H9 (cell line): ENCODE measurements at regions not wholly inside any gene's neighbourhood (a gene's known extent, or its start where the extent isn't known, plus 50 kb on each side); places are given as distances from the start of the nearest gene placed in this dataset.

Source experiments
- DNase-seq: peaks from one replicate; pipeline ENCODE4 v3.0.0-alpha.2; 2017
- H2AFZ ChIP-seq: one replicate; pipeline ENCODE4 v1.6.1; 2013; ENCODE audit warnings: mild to moderate bottlenecking, low read length, control low read depth, moderate library complexity
- H2AK5ac ChIP-seq: 2 replicates; pipeline ENCODE4 v1.6.1; 2013; ENCODE audit warnings: low read length, control low read depth, mixed read lengths; ENCODE audit not compliant: insufficient read length
- H2BK120ac ChIP-seq: one replicate; pipeline ENCODE4 v1.6.1; 2013; ENCODE audit warnings: low read depth, mild to moderate bottlenecking, low read length, control low read depth, inconsistent platforms; ENCODE audit not compliant: poor library complexity, severe bottlenecking
- H2BK12ac ChIP-seq: 2 replicates; pipeline ENCODE4 v1.6.1; 2013; ENCODE audit warnings: low read length, control low read depth, mixed read lengths, low read depth; ENCODE audit not compliant: insufficient read length
- H2BK15ac ChIP-seq: 2 replicates; pipeline ENCODE4 v1.6.1; 2013; ENCODE audit warnings: low read depth, low read length, control low read depth
- H2BK20ac ChIP-seq: one replicate; pipeline ENCODE4 v1.6.1; 2013; ENCODE audit warnings: low read depth, mild to moderate bottlenecking, low read length, control low read depth, inconsistent platforms; ENCODE audit not compliant: poor library complexity, severe bottlenecking
- H2BK5ac ChIP-seq: 2 replicates; pipeline ENCODE4 v1.6.1; 2013; ENCODE audit warnings: low read length, control low read depth, mixed read lengths; ENCODE audit not compliant: insufficient read length
- H3K14ac ChIP-seq: 2 replicates; pipeline ENCODE4 v1.6.1; 2013; ENCODE audit warnings: low read length, control low read depth; ENCODE audit not compliant: insufficient read depth
- H3K18ac ChIP-seq: 2 replicates; pipeline ENCODE4 v1.6.1; 2013; ENCODE audit warnings: low read depth, mild to moderate bottlenecking, mixed read lengths, low read length, control low read depth; ENCODE audit not compliant: insufficient read length
- H3K23ac ChIP-seq: 2 replicates; pipeline ENCODE4 v1.6.1; 2013; ENCODE audit warnings: low read length, control low read depth, mixed read lengths, low read depth; ENCODE audit not compliant: insufficient read length
- H3K23me2 ChIP-seq: 2 replicates; pipeline ENCODE4 v1.6.1; 2013; ENCODE audit warnings: low read depth, mild to moderate bottlenecking, mixed read lengths, low read length, control low read depth; ENCODE audit not compliant: insufficient read length, poor library complexity, severe bottlenecking
- H3K27ac ChIP-seq: 2 replicates; pipeline ENCODE4 v1.5.1; 2013; ENCODE audit warnings: low read length, control low read depth, mixed read lengths, low read depth; ENCODE audit not compliant: insufficient read length
- H3K27me3 ChIP-seq: 2 replicates; pipeline ENCODE4 v1.6.1; 2013; ENCODE audit warnings: low read length, control low read depth, inconsistent platforms; ENCODE audit not compliant: insufficient read depth
- H3K4ac ChIP-seq: 2 replicates; pipeline ENCODE4 v1.6.1; 2013; ENCODE audit warnings: low read depth, mild to moderate bottlenecking, control low read depth, inconsistent platforms, low read length, moderate library complexity
- H3K4me1 ChIP-seq: 2 replicates; pipeline ENCODE4 v1.6.1; 2013; ENCODE audit warnings: low read length, control low read depth, inconsistent platforms; ENCODE audit not compliant: insufficient read depth
- H3K4me2 ChIP-seq: 2 replicates; pipeline ENCODE4 v1.6.1; 2013; ENCODE audit warnings: low read length, control low read depth, mixed read lengths; ENCODE audit not compliant: insufficient read length, insufficient read depth
- H3K56ac ChIP-seq: 2 replicates; pipeline ENCODE4 v1.6.1; 2013; ENCODE audit warnings: low read depth, mild to moderate bottlenecking, mixed read lengths, low read length, control low read depth; ENCODE audit not compliant: insufficient read length
- H3K79me1 ChIP-seq: 2 replicates; pipeline ENCODE4 v1.6.1; 2013; ENCODE audit warnings: low read depth, mild to moderate bottlenecking, moderate library complexity, low read length, control low read depth, inconsistent platforms; ENCODE audit not compliant: insufficient read depth, poor library complexity, severe bottlenecking
- H3K79me2 ChIP-seq: 2 replicates; pipeline ENCODE4 v1.6.1; 2013; ENCODE audit warnings: low read length, control low read depth, inconsistent platforms; ENCODE audit not compliant: insufficient read depth
- H3K9ac ChIP-seq: 2 replicates; pipeline ENCODE4 v1.6.1; 2013; ENCODE audit warnings: low read length, control low read depth, mixed read lengths; ENCODE audit not compliant: insufficient read length; ENCODE audit errors: extremely low read depth
- H3K9me3 ChIP-seq: one replicate; pipeline ENCODE4 v1.6.1; 2013; ENCODE audit warnings: low read depth, low read length, inconsistent platforms; ENCODE audit not compliant: control insufficient read depth
- H3T11ph ChIP-seq: one replicate; pipeline ENCODE4 v1.6.1; 2013; ENCODE audit warnings: mild to moderate bottlenecking, low read length, control low read depth, inconsistent platforms
- H4K20me1 ChIP-seq: one replicate; pipeline ENCODE4 v1.6.1; 2013; ENCODE audit not compliant: control insufficient read depth, insufficient read length, insufficient read depth
- H4K5ac ChIP-seq: 2 replicates; pipeline ENCODE4 v1.6.1; 2013; ENCODE audit warnings: low read depth, mild to moderate bottlenecking, mixed read lengths, low read length, control low read depth; ENCODE audit not compliant: insufficient read length
- H4K8ac ChIP-seq: replicated peaks from 2 replicates; pipeline ENCODE4 v1.6.1; 2013; ENCODE audit warnings: low read length, control low read depth, mixed read lengths, low read depth; ENCODE audit not compliant: insufficient read length
- H4K91ac ChIP-seq: 2 replicates; pipeline ENCODE4 v1.6.1; 2013; ENCODE audit warnings: low read depth, mild to moderate bottlenecking, moderate library complexity, mixed read lengths, low read length, control low read depth; ENCODE audit not compliant: insufficient read length
- H3K27ac Mint-ChIP-seq, 3 experiments: 2 replicates in 2 of 3; 3 replicates in 1 of 3; pipeline ENCODE4 v1.8.0; 2020 to 2021; ENCODE audit warnings: mixed read lengths in 3 of 3, mild to moderate bottlenecking in 1 of 3, moderate library complexity in 1 of 3
- H3K27me3 Mint-ChIP-seq: 2 replicates; pipeline ENCODE4 v1.8.0; 2021; ENCODE audit warnings: low read depth, mild to moderate bottlenecking, moderate library complexity, mixed read lengths
- H3K36me3 Mint-ChIP-seq, 3 experiments: 2 replicates in 2 of 3; 3 replicates in 1 of 3; pipeline ENCODE4 v1.8.0; 2020 to 2021; ENCODE audit warnings: low read depth in 3 of 3, mixed read lengths in 3 of 3; ENCODE audit not compliant: insufficient read depth in 1 of 3
- H3K4me1 Mint-ChIP-seq, 2 experiments: 2 replicates each; pipeline ENCODE4 v1.8.0; 2020; ENCODE audit warnings: mixed read lengths in 2 of 2
- H3K4me3 Mint-ChIP-seq, 2 experiments: 2 replicates in 1 of 2; 3 replicates in 1 of 2; pipeline ENCODE4 v1.8.0; 2020 to 2021; ENCODE audit warnings: mild to moderate bottlenecking in 2 of 2, mixed read lengths in 2 of 2, moderate library complexity in 1 of 2
- H3K9me3 Mint-ChIP-seq, 2 experiments: 2 replicates in 1 of 2; 3 replicates in 1 of 2; pipeline ENCODE4 v1.8.0; 2020; ENCODE audit warnings: mild to moderate bottlenecking in 2 of 2, mixed read lengths in 2 of 2, moderate library complexity in 1 of 2
- WGBS: extraction: QIAGEN DNeasy Blood & Tissue Kit; methylation state at CpG from one replicate; pipeline ENCODE4 v1.1.7; 2013; ENCODE audit warnings: missing lambda C conversion rate, low lambda C conversion rate, mixed read lengths; ENCODE audit not compliant: insufficient read length; ENCODE audit errors: extremely low coverage; 5-methylcytosine and 5-hydroxymethylcytosine counted together
- TF ChIP-seq, protein P1 (sequence below): fragments of 200-600 bp; sonication (generic); conservative IDR thresholded peaks from 3 replicates; pipeline ENCODE4 v1.8.0; 2021; ENCODE audit warnings: antibody characterized with exemption, mild to moderate bottlenecking

DNA sequence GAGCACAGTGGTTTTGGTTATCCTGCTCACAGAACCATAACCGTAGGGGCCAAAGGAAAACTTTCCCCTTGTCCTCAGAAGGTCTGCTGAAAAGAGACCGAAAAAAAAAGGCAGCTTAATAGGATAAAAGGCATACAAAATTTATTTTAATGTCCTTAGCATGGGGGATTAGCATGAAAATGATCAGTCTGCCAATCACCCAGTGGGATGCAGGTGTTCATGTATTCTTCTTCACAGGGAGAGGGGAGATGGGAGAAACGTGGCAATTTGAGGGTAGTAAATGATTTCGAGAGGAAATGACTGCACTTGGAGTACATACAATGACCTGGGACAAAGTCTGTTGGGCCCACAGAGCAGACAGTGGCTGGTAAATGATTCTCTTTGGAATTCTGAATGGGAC is 194.0 kb downstream of the AJAP1 start:
- Histone ChIP-seq H3K79me2 (no peaks in the 10 kb centered on the region), H4K91ac (no peak overlapping the region), H3K18ac (no peak overlapping the region), H3K27ac (no peak overlapping the region), H2BK15ac (no peak overlapping the region), H2BK20ac (no peak overlapping the region), H3K23me2 (no peaks in the 10 kb centered on the region), H3K4me2 (no peak overlapping the region), H3K4me1 (no peaks in the 10 kb centered on the region), H4K20me1 (no peaks in the 10 kb centered on the region), H3T11ph (no peak overlapping the region), H2BK120ac (no peak overlapping the region), H3K4ac (no peak overlapping the region), H3K9ac (no peak overlapping the region), H2AK5ac (no peak overlapping the region), H3K56ac (no peak overlapping the region), H2BK12ac (no peak overlapping the region), H2AFZ (no peak overlapping the region), H3K79me1 (no peaks in the 10 kb centered on the region), H4K5ac (no peak overlapping the region), H3K23ac (no peak overlapping the region), H3K14ac (no peak overlapping the region), H3K27me3 (no peaks in the 10 kb centered on the region), H4K8ac (no peak overlapping the region), H3K9me3 (peaks cover 6% of the 10 kb centered on the region), H2BK5ac (no peak overlapping the region)
- no CpG with 5 or more reads among the region's 4 CpGs for WGBS
- Mint-ChIP-seq H3K9me3 (peaks cover 3 to 13% of the 10 kb centered on the region in 2 experiments; a peak in 3 of 5 replicates), H3K27ac (no peak overlapping the region), H3K27me3 (peaks cover 5% of the 10 kb centered on the region), H3K4me1 (peaks cover 14 to 20% of the 10 kb centered on the region in 2 experiments), H3K36me3 (0 out of 7 replicates have a peak, but pooled peaks cover 0 to 4% (median 2%) of the 10 kb centered on the region in 3 experiments), H3K4me3 (no peak overlapping the region)
- no peak for DNase-seq
- TF ChIP-seq, protein P1, sequence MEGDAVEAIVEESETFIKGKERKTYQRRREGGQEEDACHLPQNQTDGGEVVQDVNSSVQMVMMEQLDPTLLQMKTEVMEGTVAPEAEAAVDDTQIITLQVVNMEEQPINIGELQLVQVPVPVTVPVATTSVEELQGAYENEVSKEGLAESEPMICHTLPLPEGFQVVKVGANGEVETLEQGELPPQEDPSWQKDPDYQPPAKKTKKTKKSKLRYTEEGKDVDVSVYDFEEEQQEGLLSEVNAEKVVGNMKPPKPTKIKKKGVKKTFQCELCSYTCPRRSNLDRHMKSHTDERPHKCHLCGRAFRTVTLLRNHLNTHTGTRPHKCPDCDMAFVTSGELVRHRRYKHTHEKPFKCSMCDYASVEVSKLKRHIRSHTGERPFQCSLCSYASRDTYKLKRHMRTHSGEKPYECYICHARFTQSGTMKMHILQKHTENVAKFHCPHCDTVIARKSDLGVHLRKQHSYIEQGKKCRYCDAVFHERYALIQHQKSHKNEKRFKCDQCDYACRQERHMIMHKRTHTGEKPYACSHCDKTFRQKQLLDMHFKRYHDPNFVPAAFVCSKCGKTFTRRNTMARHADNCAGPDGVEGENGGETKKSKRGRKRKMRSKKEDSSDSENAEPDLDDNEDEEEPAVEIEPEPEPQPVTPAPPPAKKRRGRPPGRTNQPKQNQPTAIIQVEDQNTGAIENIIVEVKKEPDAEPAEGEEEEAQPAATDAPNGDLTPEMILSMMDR, result no peak
